Nephron (organoid): ENCODE measurements at regions not wholly inside any gene's neighbourhood (a gene's known extent, or its start where the extent isn't known, plus 50 kb on each side); places are given as distances from the start of the nearest gene placed in this dataset.
"Not testable (repeated sequence)": the region's sequence is repeated elsewhere in the genome, so short reads cannot be mapped to it uniquely, and the experiment has no call there.

ENCODE experiments used
- H3K27ac Mint-ChIP-seq, 3 experiments: 2 replicates each; pipeline ENCODE4 v1.8.0; 2020; ENCODE audit warnings: mixed read lengths in 3 of 3, mild to moderate bottlenecking in 2 of 3, moderate library complexity in 1 of 3
- H3K27me3 Mint-ChIP-seq: 2 replicates; pipeline ENCODE4 v1.8.0; 2021; ENCODE audit warnings: low read depth, mild to moderate bottlenecking, moderate library complexity, mixed read lengths
- H3K36me3 Mint-ChIP-seq: 2 replicates; pipeline ENCODE4 v1.8.0; 2020; ENCODE audit warnings: low read depth, mixed read lengths
- H3K4me1 Mint-ChIP-seq: 2 replicates; pipeline ENCODE4 v1.8.0; 2020; ENCODE audit warnings: mixed read lengths
- H3K4me3 Mint-ChIP-seq, 3 experiments: 2 replicates each; pipeline ENCODE4 v1.8.0; 2020; ENCODE audit warnings: mild to moderate bottlenecking in 3 of 3, mixed read lengths in 3 of 3, moderate library complexity in 2 of 3
- H3K9me3 Mint-ChIP-seq: 2 replicates; pipeline ENCODE4 v1.8.0; 2020; ENCODE audit warnings: mixed read lengths
- CTCF ChIP-seq, 3 experiments: fragments of 200-600 bp; sonication (generic); IDR thresholded peaks; one replicate each; pipeline ENCODE4 v1.5.0; 2021; ENCODE audit warnings: antibody characterized with exemption in 3 of 3; ENCODE audit not compliant: unreplicated experiment in 3 of 3

GRCh38 chr13:55967055-55967454, 1173.7 kb upstream of the PRR20A start:
- Mint-ChIP-seq H3K36me3 (no peaks in the 10 kb centered on the region), H3K4me3 (no peak overlapping the region), H3K4me1 (no peaks in the 10 kb centered on the region), H3K27ac (no peak overlapping the region), H3K27me3 (no peaks in the 10 kb centered on the region), H3K9me3 (no peaks in the 10 kb centered on the region)
- no peak for TF ChIP-seq CTCF (IDR thresholded peaks at IDR 0.05; ENCODE audit: unreplicated experiment in 3 of 3)

GRCh38 chr13:55977436-55977835, 1163.3 kb upstream of the PRR20A start:
- Mint-ChIP-seq H3K4me3 (no peak overlapping the region), H3K9me3 (peaks cover 4% of the 10 kb centered on the region), H3K4me1 (no peaks in the 10 kb centered on the region), H3K27me3 (no peaks in the 10 kb centered on the region), H3K27ac (no peak overlapping the region), H3K36me3 (no peaks in the 10 kb centered on the region)
- TF ChIP-seq CTCF (IDR thresholded peaks at IDR 0.05; ENCODE audit: unreplicated experiment in 3 of 3), result no peak

GRCh38 chr13:55981381-55981780, 1159.3 kb upstream of the PRR20A start:
- no peak for TF ChIP-seq CTCF (IDR thresholded peaks at IDR 0.05; ENCODE audit: unreplicated experiment in 3 of 3)
- H3K36me3 Mint-ChIP-seq, result no peaks in the 10 kb centered on the region
- no peak overlapping the region for H3K4me3 Mint-ChIP-seq
- H3K4me1 Mint-ChIP-seq, result no peaks in the 10 kb centered on the region
- H3K9me3 Mint-ChIP-seq, result peaks cover 4% of the 10 kb centered on the region
- no peaks in the 10 kb centered on the region for H3K27me3 Mint-ChIP-seq
- H3K27ac Mint-ChIP-seq, result no peak overlapping the region

GRCh38 chr13:55984026-55984425, 1156.7 kb upstream of the PRR20A start:
- H3K27ac Mint-ChIP-seq, H3K36me3 Mint-ChIP-seq, H3K4me1 Mint-ChIP-seq, H3K4me3 Mint-ChIP-seq, H3K9me3 Mint-ChIP-seq, H3K27me3 Mint-ChIP-seq: not testable (repeated sequence)

- Mint-ChIP-seq H3K4me3 (no peak overlapping the region), H3K36me3 (no peaks in the 10 kb centered on the region), H3K9me3 (no peaks in the 10 kb centered on the region), H3K4me1 (no peaks in the 10 kb centered on the region), H3K27me3 (peaks cover 3% of the 10 kb centered on the region), H3K27ac (no peak overlapping the region)
- TF ChIP-seq CTCF (IDR thresholded peaks at IDR 0.05; ENCODE audit: unreplicated experiment in 3 of 3), result no peak
These were observed 1150.1 kb upstream of the PRR20A start for GRCh38 chr13:55990631-55991030.

GRCh38 chr13:55991666-55992065, 1149.1 kb upstream of the PRR20A start:
- Mint-ChIP-seq H3K4me3 (no peak overlapping the region), H3K4me1 (no peaks in the 10 kb centered on the region), H3K27ac (no peak overlapping the region), H3K9me3 (no peaks in the 10 kb centered on the region), H3K36me3 (no peaks in the 10 kb centered on the region), H3K27me3 (peaks cover 3% of the 10 kb centered on the region)
- no peak for TF ChIP-seq CTCF (IDR thresholded peaks at IDR 0.05; ENCODE audit: unreplicated experiment in 3 of 3)
